ENCODE measurements at regions not wholly inside any gene's neighbourhood (a gene's known extent, or its start where the extent isn't known, plus 50 kb on each side); places are given as distances from the start of the nearest gene placed in this dataset.

DNA sequence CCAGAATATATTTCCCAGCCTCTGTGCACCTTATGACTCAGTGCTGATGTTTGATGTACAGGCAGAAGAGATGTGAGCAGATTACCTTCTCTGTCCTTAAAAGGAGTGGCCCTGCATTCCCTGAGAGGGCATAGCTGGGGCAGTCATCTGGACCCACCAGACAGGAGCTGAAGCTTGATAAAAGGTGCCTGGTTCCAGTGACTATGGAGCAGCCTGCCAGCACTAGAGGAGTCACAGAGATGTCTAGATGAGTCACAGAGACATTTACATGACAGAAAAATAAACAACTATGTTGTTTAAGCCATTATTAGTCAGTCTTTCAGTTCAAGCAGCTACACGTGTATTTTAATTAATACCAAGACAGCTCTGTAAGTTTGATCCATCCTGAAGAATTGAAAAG, 237.1 kb upstream of the MOCS1 start:
- DNase-seq (ENCODE audit: extremely low read depth, low read depth): no peak
- no peak overlapping the region for H3K4me3 ChIP-seq (replicated peaks; ENCODE audit: low read depth, low read length)
- TF ChIP-seq, protein P1, sequence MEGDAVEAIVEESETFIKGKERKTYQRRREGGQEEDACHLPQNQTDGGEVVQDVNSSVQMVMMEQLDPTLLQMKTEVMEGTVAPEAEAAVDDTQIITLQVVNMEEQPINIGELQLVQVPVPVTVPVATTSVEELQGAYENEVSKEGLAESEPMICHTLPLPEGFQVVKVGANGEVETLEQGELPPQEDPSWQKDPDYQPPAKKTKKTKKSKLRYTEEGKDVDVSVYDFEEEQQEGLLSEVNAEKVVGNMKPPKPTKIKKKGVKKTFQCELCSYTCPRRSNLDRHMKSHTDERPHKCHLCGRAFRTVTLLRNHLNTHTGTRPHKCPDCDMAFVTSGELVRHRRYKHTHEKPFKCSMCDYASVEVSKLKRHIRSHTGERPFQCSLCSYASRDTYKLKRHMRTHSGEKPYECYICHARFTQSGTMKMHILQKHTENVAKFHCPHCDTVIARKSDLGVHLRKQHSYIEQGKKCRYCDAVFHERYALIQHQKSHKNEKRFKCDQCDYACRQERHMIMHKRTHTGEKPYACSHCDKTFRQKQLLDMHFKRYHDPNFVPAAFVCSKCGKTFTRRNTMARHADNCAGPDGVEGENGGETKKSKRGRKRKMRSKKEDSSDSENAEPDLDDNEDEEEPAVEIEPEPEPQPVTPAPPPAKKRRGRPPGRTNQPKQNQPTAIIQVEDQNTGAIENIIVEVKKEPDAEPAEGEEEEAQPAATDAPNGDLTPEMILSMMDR (IDR thresholded peaks at IDR 0.05; ENCODE audit: low read depth, low read length, missing control alignments): no peak

DNA sequence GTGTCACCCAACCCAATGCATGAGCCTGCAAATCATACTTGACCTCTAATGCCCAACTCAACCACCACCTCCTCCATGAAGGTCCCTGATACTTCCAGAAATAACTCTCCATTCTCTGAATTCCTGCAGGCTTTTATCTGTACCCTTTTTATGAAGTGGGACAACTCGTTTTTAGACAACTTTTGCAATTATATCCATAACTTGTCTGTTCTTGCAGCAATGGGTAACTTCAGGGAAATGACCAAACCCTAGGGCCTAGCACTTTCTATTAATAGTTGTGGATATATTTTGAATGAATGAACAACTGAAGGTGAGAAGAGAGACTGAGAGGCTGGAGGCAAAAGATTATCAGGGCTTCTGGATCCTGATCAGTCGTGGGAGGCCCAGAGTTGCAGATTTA, 236.6 kb upstream of the MOCS1 start:
- no peak overlapping the region for H3K4me3 ChIP-seq (replicated peaks; ENCODE audit: low read depth, low read length)
- no peak for DNase-seq (ENCODE audit: extremely low read depth, low read depth)
- TF ChIP-seq, protein P1 (IDR thresholded peaks at IDR 0.05; ENCODE audit: low read depth, low read length, missing control alignments): no peak

DNA sequence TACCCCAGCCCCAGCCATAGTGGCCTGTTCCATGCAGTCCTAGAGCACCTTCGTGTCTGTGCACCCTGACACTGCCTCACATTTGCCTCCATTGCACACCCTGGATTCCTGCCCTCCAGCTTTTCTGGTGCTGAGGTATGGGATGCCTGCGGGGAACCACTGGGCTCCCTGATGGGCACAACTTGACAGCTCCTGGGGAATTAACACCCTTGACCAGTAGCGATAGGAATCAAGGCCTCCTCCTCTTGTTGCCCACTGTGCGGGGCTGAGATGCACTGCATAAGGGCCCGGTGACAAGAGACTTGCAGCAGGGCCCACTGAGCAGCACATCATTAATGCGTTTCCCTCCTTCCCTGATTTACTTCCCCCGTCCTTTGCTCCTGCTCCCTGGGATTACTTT, 235.6 kb upstream of the MOCS1 start:
- H3K4me3 ChIP-seq (replicated peaks; ENCODE audit: low read depth, low read length): no peak overlapping the region

DNA sequence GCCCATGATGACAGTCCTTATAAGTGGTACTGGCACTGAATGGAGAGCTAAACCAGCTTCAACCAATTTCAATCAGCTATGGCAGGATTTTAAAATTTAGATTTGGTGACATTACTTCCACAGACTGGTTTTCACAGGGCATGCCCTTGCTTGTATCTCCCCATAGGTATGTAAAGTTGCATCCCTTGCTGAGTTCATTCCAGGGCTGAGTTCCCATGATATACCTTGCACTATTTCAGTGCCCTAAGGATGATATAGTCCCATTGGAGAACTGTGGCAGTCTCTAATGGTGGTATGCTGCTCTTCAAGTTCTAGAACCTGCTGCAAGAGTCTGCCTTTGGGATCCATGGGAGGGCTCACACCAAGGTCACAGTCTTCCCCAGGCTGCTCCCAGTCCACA, 232.7 kb upstream of the MOCS1 start:
- DNase-seq (ENCODE audit: extremely low read depth, low read depth): no peak

More for the DNA sequence above, 235.6 kb upstream of the MOCS1 start:
- TF ChIP-seq, protein P1 (IDR thresholded peaks at IDR 0.05; ENCODE audit: low read depth, low read length, missing control alignments): no peak
- DNase-seq (ENCODE audit: extremely low read depth, low read depth): no peak

DNA sequence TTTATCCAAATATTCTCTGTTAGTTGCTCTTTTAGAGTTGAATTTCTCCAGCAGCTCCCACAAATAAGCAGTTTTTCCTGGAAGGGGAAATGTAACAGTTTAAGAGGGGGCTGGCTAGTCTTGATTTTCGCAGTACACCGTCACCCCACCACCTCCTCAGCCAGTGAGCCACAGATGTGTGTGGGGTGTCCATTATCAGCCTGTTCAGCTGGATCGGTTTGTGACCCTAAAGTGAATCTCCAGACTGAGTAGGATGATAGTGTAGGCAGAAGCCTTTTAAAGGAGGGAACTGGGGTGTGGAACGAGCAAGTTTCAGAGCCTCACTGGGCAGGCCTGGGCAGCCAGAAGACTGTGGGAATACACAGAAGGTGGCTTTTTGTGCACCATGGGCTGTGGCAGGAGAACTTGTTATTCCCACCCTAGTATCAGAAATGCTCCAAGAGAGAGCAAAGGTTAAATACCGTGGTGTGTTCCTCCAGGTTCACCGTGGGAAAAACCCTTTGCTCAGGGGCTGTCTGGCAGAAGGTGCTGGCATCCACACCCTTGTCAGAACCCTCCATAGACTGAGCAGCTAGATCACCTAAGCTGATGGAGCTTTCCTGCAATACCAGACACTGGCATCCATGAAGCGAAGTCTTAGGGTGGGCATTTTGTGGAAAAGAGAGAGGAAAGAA, 230.9 kb upstream of the MOCS1 start:
- no peak overlapping the region for H3K4me3 ChIP-seq (replicated peaks; ENCODE audit: low read depth, low read length)
- TF ChIP-seq, protein P1 (IDR thresholded peaks at IDR 0.05; ENCODE audit: low read depth, low read length, missing control alignments): no peak
- DNase-seq (ENCODE audit: extremely low read depth, low read depth): no peak

More for the DNA sequence above, 232.7 kb upstream of the MOCS1 start:
- no peak overlapping the region for H3K4me3 ChIP-seq (replicated peaks; ENCODE audit: low read depth, low read length)
- TF ChIP-seq, protein P1 (IDR thresholded peaks at IDR 0.05; ENCODE audit: low read depth, low read length, missing control alignments): no peak

DNA sequence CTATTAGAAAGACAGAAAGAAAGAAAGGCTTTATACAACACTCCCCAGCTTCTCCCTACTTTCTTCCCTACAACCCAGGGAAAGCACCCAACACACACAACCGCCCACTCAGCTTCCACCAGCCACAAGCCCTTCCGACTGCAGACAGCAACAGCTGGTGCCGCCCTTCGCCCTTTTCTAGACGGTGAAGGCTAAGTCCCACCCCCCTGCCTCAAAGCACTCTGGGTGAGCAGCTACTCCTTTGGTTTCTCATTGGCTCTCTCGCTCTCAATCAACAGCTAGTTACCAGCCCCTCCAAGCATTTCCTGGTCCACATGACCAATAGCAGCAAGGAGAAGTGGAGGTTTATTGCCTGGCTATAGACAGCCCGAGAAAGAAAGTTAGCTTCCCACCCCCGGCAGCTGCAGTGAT, 230.1 kb upstream of the MOCS1 start:
- no peak for DNase-seq (ENCODE audit: extremely low read depth, low read depth)

More for the DNA sequence above, 230.1 kb upstream of the MOCS1 start:
- no peak overlapping the region for H3K4me3 ChIP-seq (replicated peaks; ENCODE audit: low read depth, low read length)
- TF ChIP-seq, protein P1 (IDR thresholded peaks at IDR 0.05; ENCODE audit: low read depth, low read length, missing control alignments): no peak

All from HFF-Myc (cell line).